ENCODE measurements at regions not wholly inside any gene's neighbourhood (a gene's known extent, or its start where the extent isn't known, plus 50 kb on each side); places are given as distances from the start of the nearest gene placed in this dataset.

GRCh38 chr3:31284776-31285175, 247.9 kb upstream of the STT3B start:
- no peak for TF ChIP-seq POLR2A (IDR thresholded peaks at IDR 0.05)
- TF ChIP-seq CTCF (IDR thresholded peaks at IDR 0.05) = no peak
